HCT116 (cell line): ENCODE measurements at regions not wholly inside any gene's neighbourhood (a gene's known extent, or its start where the extent isn't known, plus 50 kb on each side); places are given as distances from the start of the nearest gene placed in this dataset.

Experiments used
- ATAC-seq: fragments of 200-7000 bp; cut with Tn5 transposase; 2 replicates; pipeline ENCODE4 v1.9.1; 2020; ENCODE audit warnings: mild to moderate bottlenecking, moderate library complexity
- BruUV-seq: library from RNA; stranded (reverse); fragments of 400-500 nt; replicated peaks from 2 replicates; lab custom pipeline; 2021; lab: Mats Ljungman, UMichigan
- CTCF ChIA-PET: fragments of 300-600 bp; sonication (Branson Sonifier 250); formaldehyde crosslinking; loops from one replicate; lab custom pipeline; 2021; ENCODE audit warnings: antibody characterized with exemption; lab: Charles Lee
- POLR2A ChIA-PET: fragments of 300-600, 350-600 bp; sonication (Branson Sonifier 250); formaldehyde crosslinking; loops from one replicate; lab custom pipeline; 2021; ENCODE audit warnings: antibody characterized with exemption; lab: Charles Lee
- RAD21 ChIA-PET, 2 experiments: fragments of 300-600 bp; sonication (Branson Sonifier 250); formaldehyde crosslinking; loops; one replicate each; lab custom pipeline; 2023; ENCODE audit warnings: low total read pairs in 2 of 2; ENCODE audit not compliant: uncharacterized antibody in 2 of 2, unreplicated experiment in 2 of 2, low non-redundant PET in 1 of 2; lab: Charles Lee
- DNase-seq: peaks from one replicate; pipeline ENCODE4 v3.0.0-alpha.2; 2010; ENCODE audit warnings: low read depth, low spot score
- H2AFZ ChIP-seq: fragments of 200-600 bp; shearing (Covaris generic), sonication (generic); 2 replicates; pipeline ENCODE4 v1.6.1; 2017; ENCODE audit warnings: low read depth, mixed run types, mixed read lengths, antibody characterized with exemption, low read length; ENCODE audit not compliant: poor library complexity, severe bottlenecking
- H3K27ac ChIP-seq: 2 replicates; pipeline ENCODE4 v1.5.1; 2012; ENCODE audit warnings: low read depth, low read length
- H3K27me3 ChIP-seq: fragments of 200-600 bp; sonication (generic); 2 replicates; pipeline ENCODE4 v1.6.1; 2016; ENCODE audit warnings: mixed run types, low read length, mixed read lengths; ENCODE audit not compliant: insufficient read depth
- H3K36me3 ChIP-seq, 2 experiments: fragments of 200-500 bp in 1 of 2; fragments of 200-600 bp in 1 of 2; sonication (Bioruptor generic) in 1 of 2; sonication (generic) in 1 of 2; 2 replicates each; pipeline versions ENCODE4 v1.5.1 to v1.6.1; 2014 to 2016; ENCODE audit warnings: low read length in 2 of 2, inconsistent platforms in 1 of 2, mixed read lengths in 1 of 2, mixed run types in 1 of 2; ENCODE audit not compliant: insufficient read depth in 2 of 2, control insufficient read depth in 1 of 2
- H3K4me1 ChIP-seq, 2 experiments: fragments of 200-600 bp in 1 of 2; sonication (generic) in 1 of 2; 2 replicates each; pipeline versions ENCODE4 v1.5.1 to v1.6.1; 2012 to 2017; ENCODE audit warnings: low read length in 2 of 2, inconsistent platforms in 1 of 2, mild to moderate bottlenecking in 1 of 2, mixed read lengths in 1 of 2, mixed run types in 1 of 2, moderate library complexity in 1 of 2; ENCODE audit not compliant: insufficient read depth in 2 of 2, control insufficient read depth in 1 of 2
- H3K4me2 ChIP-seq: fragments of 200-600 bp; sonication (generic); 2 replicates; pipeline ENCODE4 v1.6.1; 2017; ENCODE audit warnings: mixed run types, low read length, mixed read lengths
- H3K4me3 ChIP-seq, 2 experiments: fragments of 200-600 bp in 1 of 2; sonication (generic) in 1 of 2; replicated peaks in 1 of 2; 2 replicates each; pipeline ENCODE4 v1.5.1; 2011 to 2016; ENCODE audit warnings: low read length in 2 of 2, control low read depth in 1 of 2, low read depth in 1 of 2, mild to moderate bottlenecking in 1 of 2, mixed read lengths in 1 of 2, mixed run types in 1 of 2
- H3K79me2 ChIP-seq: fragments of 200-600 bp; sonication (generic); 2 replicates; pipeline ENCODE4 v1.6.1; 2017; ENCODE audit warnings: mild to moderate bottlenecking, mixed run types, low read length, moderate library complexity, mixed read lengths; ENCODE audit not compliant: insufficient read depth
- H3K9ac ChIP-seq: fragments of 200-600 bp; sonication (generic); 2 replicates; pipeline ENCODE4 v1.6.1; 2016; ENCODE audit warnings: low read length, mixed read lengths
- H3K9me2 ChIP-seq: fragments of 200-600 bp; sonication (generic), shearing (Covaris generic); 2 replicates; pipeline ENCODE4 v1.6.1; 2017; ENCODE audit warnings: mixed run types, mild to moderate bottlenecking, moderate library complexity; ENCODE audit not compliant: insufficient read depth
- H3K9me3 ChIP-seq, 2 experiments: fragments of 200-500 bp in 1 of 2; fragments of 200-600 bp in 1 of 2; sonication (Bioruptor generic) in 1 of 2; sonication (generic) in 1 of 2; 2 replicates each; pipeline ENCODE4 v1.6.1; 2014 to 2017; ENCODE audit warnings: low read length in 2 of 2, mixed read lengths in 2 of 2, inconsistent platforms in 1 of 2, low read depth in 1 of 2, mild to moderate bottlenecking in 1 of 2, mixed run types in 1 of 2, moderate library complexity in 1 of 2; ENCODE audit not compliant: control insufficient read depth in 1 of 2, insufficient read depth in 1 of 2
- H4K20me1 ChIP-seq: fragments of 200-600 bp; sonication (generic), shearing (Covaris generic); 2 replicates; pipeline ENCODE4 v1.6.1; 2017; ENCODE audit warnings: mixed run types, mild to moderate bottlenecking, moderate library complexity; ENCODE audit not compliant: insufficient read depth
- EGR1 ChIP-seq: IDR thresholded peaks from 2 replicates; pipeline ENCODE4 v1.6.1; 2012; ENCODE audit warnings: low read depth
- FOSL1 ChIP-seq: IDR thresholded peaks from 2 replicates; pipeline ENCODE4 v1.6.1; 2012; ENCODE audit warnings: low read depth
- RAD21 ChIP-seq: IDR thresholded peaks from 2 replicates; pipeline ENCODE4 v1.6.1; 2012; ENCODE audit warnings: low read depth, mild to moderate bottlenecking
- SP1 ChIP-seq: IDR thresholded peaks from 2 replicates; pipeline ENCODE4 v1.6.1; 2012; ENCODE audit warnings: low read depth
- TCF7L2 ChIP-seq: IDR thresholded peaks from 2 replicates; pipeline ENCODE4 v1.7.0; 2011; ENCODE audit warnings: borderline replicate concordance, inconsistent platforms; ENCODE audit not compliant: insufficient read depth, insufficient read length; ENCODE audit errors: extremely low read depth
- ZNF274 ChIP-seq: fragments of 200-500 bp; sonication (Bioruptor generic); IDR thresholded peaks from 2 replicates; pipeline ENCODE4 v1.6.1; 2014; ENCODE audit warnings: mild to moderate bottlenecking, low read depth, low read length, inconsistent platforms
- intact Hi-C: fragments of 100-400 bp; cut with micrococcal nuclease; formaldehyde crosslinking; loops from 2 replicates; pipeline ENCODE4 v1.10.0; 2022
- TF ChIP-seq, protein P1 (sequence below): IDR thresholded peaks from 2 replicates; pipeline ENCODE4 v1.6.1; 2012
- TF ChIP-seq, protein P2 (sequence below): IDR thresholded peaks from 2 replicates; pipeline ENCODE4 v1.6.1; 2011; ENCODE audit warnings: mild to moderate bottlenecking, low read length, moderate library complexity; ENCODE audit not compliant: insufficient replicate concordance; ENCODE audit errors: extremely low read depth
- TF ChIP-seq, protein P3 (sequence below): IDR thresholded peaks from 2 replicates; pipeline ENCODE4 v1.6.1; 2012; ENCODE audit warnings: low read depth
- TF ChIP-seq, protein P4 (sequence below), 3 experiments: fragments of 200-600 bp in 1 of 3; sonication (generic) in 1 of 3; IDR thresholded peaks in 2 of 3; conservative IDR thresholded peaks in 1 of 3; 2 replicates each; pipeline ENCODE4 v1.5.1; 2012 to 2017; ENCODE audit warnings: low read depth in 2 of 3, low read length in 2 of 3, antibody characterized with exemption in 1 of 3, borderline replicate concordance in 1 of 3, control low read depth in 1 of 3, mild to moderate bottlenecking in 1 of 3, mixed read lengths in 1 of 3, mixed run types in 1 of 3, moderate library complexity in 1 of 3; ENCODE audit not compliant: insufficient read depth in 1 of 3

DNA sequence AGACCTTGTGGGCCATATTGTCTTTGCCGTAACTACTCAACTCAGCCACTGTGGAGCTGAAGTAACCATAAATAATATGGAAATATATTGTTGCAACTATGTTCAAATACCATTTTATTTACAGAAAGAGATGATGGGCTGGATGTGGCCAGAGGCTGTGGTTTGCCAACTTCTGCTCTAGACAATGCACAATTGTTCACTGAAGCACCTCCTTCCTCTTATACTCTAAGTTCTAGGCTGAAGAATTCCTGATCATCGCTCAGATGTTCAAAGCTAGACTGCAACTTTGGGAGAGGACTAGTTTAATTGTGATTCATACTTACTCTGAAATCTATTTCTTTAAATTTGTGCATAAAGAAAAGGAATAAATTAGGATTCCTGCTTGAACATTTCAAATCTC, 245.0 kb downstream of the TAF11L14 start:
- Histone ChIP-seq H4K20me1 (no peaks in the 10 kb centered on the region), H3K4me3 (no peak overlapping the region), H3K4me1 (no peaks in the 10 kb centered on the region), H3K9ac (no peak overlapping the region), H3K27ac (no peak overlapping the region), H3K4me2 (no peak overlapping the region), H3K79me2 (no peaks in the 10 kb centered on the region), H3K9me3 (peaks cover 7 to 24% of the 10 kb centered on the region in 2 experiments; a peak in 2 of 4 replicates), H3K27me3 (no peaks in the 10 kb centered on the region), H2AFZ (no peak overlapping the region), H3K36me3 (no peaks in the 10 kb centered on the region), H3K9me2 (no peaks in the 10 kb centered on the region)
- TF ChIP-seq, protein P1, sequence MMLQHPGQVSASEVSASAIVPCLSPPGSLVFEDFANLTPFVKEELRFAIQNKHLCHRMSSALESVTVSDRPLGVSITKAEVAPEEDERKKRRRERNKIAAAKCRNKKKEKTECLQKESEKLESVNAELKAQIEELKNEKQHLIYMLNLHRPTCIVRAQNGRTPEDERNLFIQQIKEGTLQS: no peak
- TF ChIP-seq, protein P2, sequence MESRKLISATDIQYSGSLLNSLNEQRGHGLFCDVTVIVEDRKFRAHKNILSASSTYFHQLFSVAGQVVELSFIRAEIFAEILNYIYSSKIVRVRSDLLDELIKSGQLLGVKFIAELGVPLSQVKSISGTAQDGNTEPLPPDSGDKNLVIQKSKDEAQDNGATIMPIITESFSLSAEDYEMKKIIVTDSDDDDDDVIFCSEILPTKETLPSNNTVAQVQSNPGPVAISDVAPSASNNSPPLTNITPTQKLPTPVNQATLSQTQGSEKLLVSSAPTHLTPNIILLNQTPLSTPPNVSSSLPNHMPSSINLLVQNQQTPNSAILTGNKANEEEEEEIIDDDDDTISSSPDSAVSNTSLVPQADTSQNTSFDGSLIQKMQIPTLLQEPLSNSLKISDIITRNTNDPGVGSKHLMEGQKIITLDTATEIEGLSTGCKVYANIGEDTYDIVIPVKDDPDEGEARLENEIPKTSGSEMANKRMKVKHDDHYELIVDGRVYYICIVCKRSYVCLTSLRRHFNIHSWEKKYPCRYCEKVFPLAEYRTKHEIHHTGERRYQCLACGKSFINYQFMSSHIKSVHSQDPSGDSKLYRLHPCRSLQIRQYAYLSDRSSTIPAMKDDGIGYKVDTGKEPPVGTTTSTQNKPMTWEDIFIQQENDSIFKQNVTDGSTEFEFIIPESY: no peak
- TF ChIP-seq, protein P3, sequence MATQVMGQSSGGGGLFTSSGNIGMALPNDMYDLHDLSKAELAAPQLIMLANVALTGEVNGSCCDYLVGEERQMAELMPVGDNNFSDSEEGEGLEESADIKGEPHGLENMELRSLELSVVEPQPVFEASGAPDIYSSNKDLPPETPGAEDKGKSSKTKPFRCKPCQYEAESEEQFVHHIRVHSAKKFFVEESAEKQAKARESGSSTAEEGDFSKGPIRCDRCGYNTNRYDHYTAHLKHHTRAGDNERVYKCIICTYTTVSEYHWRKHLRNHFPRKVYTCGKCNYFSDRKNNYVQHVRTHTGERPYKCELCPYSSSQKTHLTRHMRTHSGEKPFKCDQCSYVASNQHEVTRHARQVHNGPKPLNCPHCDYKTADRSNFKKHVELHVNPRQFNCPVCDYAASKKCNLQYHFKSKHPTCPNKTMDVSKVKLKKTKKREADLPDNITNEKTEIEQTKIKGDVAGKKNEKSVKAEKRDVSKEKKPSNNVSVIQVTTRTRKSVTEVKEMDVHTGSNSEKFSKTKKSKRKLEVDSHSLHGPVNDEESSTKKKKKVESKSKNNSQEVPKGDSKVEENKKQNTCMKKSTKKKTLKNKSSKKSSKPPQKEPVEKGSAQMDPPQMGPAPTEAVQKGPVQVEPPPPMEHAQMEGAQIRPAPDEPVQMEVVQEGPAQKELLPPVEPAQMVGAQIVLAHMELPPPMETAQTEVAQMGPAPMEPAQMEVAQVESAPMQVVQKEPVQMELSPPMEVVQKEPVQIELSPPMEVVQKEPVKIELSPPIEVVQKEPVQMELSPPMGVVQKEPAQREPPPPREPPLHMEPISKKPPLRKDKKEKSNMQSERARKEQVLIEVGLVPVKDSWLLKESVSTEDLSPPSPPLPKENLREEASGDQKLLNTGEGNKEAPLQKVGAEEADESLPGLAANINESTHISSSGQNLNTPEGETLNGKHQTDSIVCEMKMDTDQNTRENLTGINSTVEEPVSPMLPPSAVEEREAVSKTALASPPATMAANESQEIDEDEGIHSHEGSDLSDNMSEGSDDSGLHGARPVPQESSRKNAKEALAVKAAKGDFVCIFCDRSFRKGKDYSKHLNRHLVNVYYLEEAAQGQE: no peak
- TF ChIP-seq RAD21 (no peak), EGR1 (no peak), SP1 (no peak), ZNF274 (no peak), FOSL1 (no peak), TCF7L2 (no peak)
- TF ChIP-seq, protein P4, sequence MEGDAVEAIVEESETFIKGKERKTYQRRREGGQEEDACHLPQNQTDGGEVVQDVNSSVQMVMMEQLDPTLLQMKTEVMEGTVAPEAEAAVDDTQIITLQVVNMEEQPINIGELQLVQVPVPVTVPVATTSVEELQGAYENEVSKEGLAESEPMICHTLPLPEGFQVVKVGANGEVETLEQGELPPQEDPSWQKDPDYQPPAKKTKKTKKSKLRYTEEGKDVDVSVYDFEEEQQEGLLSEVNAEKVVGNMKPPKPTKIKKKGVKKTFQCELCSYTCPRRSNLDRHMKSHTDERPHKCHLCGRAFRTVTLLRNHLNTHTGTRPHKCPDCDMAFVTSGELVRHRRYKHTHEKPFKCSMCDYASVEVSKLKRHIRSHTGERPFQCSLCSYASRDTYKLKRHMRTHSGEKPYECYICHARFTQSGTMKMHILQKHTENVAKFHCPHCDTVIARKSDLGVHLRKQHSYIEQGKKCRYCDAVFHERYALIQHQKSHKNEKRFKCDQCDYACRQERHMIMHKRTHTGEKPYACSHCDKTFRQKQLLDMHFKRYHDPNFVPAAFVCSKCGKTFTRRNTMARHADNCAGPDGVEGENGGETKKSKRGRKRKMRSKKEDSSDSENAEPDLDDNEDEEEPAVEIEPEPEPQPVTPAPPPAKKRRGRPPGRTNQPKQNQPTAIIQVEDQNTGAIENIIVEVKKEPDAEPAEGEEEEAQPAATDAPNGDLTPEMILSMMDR (IDR thresholded peaks at IDR 0.05 in 2 of 3, conservative IDR thresholded peaks at IDR 0.05 in 1 of 3; ENCODE audit: borderline replicate concordance in 1 of 3, insufficient read depth in 1 of 3, low read depth in 2 of 3, low read length in 2 of 3): no peak
- POLR2A ChIA-PET: no interaction called here
- no TSS peak for BruUV-seq
- intact Hi-C loops: no loop called here
- CTCF ChIA-PET: no interaction called here
- RAD21 ChIA-PET: no interaction called here
- DNase-seq (no peak), ATAC-seq (no peak)
